IPS-15b (cell line): ENCODE measurements at regions not wholly inside any gene's neighbourhood (a gene's known extent, or its start where the extent isn't known, plus 50 kb on each side); places are given as distances from the start of the nearest gene placed in this dataset.
"Not testable (repeated sequence)": the region's sequence is repeated elsewhere in the genome, so short reads cannot be mapped to it uniquely, and the experiment has no call there.

Source experiments
- H3K27me3 ChIP-seq: one replicate; pipeline ENCODE4 v1.6.1; 2013; ENCODE audit warnings: low read length; ENCODE audit not compliant: control insufficient read depth, insufficient read depth
- H3K36me3 ChIP-seq: one replicate; pipeline ENCODE4 v1.6.1; 2013; ENCODE audit warnings: low read length; ENCODE audit not compliant: control insufficient read depth, insufficient read depth
- H3K4me1 ChIP-seq: one replicate; pipeline ENCODE4 v1.6.1; 2013; ENCODE audit warnings: mild to moderate bottlenecking, low read length; ENCODE audit not compliant: control insufficient read depth, insufficient read depth
- H3K4me3 ChIP-seq: one replicate; pipeline ENCODE4 v1.5.1; 2013; ENCODE audit warnings: low read depth, low read length
- H3K9ac ChIP-seq: one replicate; pipeline ENCODE4 v1.6.1; 2013; ENCODE audit warnings: low read depth, mild to moderate bottlenecking, low read length
- H3K9me3 ChIP-seq: one replicate; pipeline ENCODE4 v1.6.1; 2013; ENCODE audit warnings: mild to moderate bottlenecking, low read length; ENCODE audit not compliant: control insufficient read depth, insufficient read depth

DNA sequence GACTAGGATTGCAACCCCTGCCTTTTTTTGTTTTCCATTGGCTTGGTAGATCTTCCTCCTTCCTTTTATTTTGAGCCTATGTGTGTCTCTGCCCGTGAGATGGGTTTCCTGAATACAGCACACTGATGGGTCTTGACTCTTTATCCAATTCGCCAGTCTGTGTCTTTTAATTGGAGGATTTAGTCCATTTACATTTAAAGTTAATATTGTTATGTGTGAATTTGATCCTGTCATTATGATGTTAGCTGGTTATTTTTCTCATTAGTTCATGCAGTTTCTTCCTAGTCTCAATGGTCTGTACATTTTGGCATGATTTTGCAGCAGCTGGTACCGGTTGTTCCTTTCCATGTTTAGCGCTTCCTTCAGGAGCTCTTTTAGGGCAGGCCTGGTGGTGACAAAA, 204.7 kb upstream of the ZNF804B start:
- H3K27me3 ChIP-seq, H3K9ac ChIP-seq, H3K9me3 ChIP-seq, H3K4me3 ChIP-seq, H3K4me1 ChIP-seq, H3K36me3 ChIP-seq: not testable (repeated sequence)

GRCh38 chr7:88548399-88548798, 211.1 kb upstream of the ZNF804B start:
- H3K9me3 ChIP-seq: peaks cover 5% of the 10 kb centered on the region
- H3K36me3 ChIP-seq: no peaks in the 10 kb centered on the region
- no peak overlapping the region for H3K9ac ChIP-seq
- no peaks in the 10 kb centered on the region for H3K4me1 ChIP-seq
- H3K27me3 ChIP-seq: no peaks in the 10 kb centered on the region
- H3K4me3 ChIP-seq: no peak overlapping the region

GRCh38 chr7:88546808-88547207, 212.7 kb upstream of the ZNF804B start:
- Histone ChIP-seq H3K4me1 (no peaks in the 10 kb centered on the region), H3K9ac (no peak overlapping the region), H3K36me3 (no peaks in the 10 kb centered on the region), H3K27me3 (no peaks in the 10 kb centered on the region), H3K4me3 (no peak overlapping the region), H3K9me3 (peaks cover 5% of the 10 kb centered on the region)

DNA sequence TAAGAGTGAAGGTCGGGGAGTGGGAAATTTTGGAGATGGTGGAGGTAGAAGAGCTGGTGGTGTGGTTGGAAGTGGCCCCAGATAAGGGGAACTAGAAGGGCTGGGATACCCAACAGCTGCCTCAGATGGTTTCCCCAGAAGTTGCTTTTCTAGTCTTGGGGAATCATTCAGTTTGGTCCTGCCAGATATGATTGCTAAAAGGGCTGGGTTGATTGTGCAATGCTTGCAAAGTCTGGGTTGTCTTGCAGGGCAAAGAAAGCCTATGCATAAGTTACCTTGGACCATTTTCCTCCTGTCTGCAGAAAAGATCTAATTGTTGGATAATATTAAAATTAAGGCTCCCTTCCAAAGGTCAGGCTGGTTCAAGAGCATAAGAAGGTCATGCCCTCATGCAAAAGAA, 213.8 kb upstream of the ZNF804B start:
- Histone ChIP-seq H3K9ac (no peak overlapping the region), H3K36me3 (no peaks in the 10 kb centered on the region), H3K27me3 (no peaks in the 10 kb centered on the region), H3K4me1 (no peaks in the 10 kb centered on the region), H3K4me3 (no peak overlapping the region), H3K9me3 (peaks cover 5% of the 10 kb centered on the region)

GRCh38 chr7:88540012-88540411, 219.5 kb upstream of the ZNF804B start:
- Histone ChIP-seq H3K9ac (no peak overlapping the region), H3K27me3 (no peaks in the 10 kb centered on the region), H3K4me3 (no peak overlapping the region), H3K36me3 (no peaks in the 10 kb centered on the region), H3K4me1 (no peaks in the 10 kb centered on the region), H3K9me3 (no peaks in the 10 kb centered on the region)

DNA sequence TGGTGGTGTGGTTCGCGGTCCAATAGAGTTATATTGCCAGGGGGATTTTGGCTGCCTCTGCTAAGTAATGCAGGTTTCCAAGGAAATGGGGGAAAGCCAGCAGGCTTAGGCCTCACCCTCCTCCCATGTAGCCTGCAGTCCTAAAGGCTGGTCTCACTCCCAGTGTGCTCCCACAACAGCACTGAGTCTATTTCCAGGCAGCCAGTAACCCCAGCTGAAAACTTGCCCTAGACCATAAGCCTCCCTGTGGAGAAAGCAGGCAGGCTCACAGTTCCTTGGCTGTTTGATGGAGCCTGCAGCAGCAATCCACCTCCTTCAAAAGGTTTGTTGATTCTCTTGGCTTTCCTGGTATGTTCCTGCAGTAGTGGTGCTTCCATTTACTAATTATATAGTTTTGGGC, 220.0 kb upstream of the ZNF804B start:
- no peaks in the 10 kb centered on the region for H3K4me1 ChIP-seq
- H3K36me3 ChIP-seq: no peaks in the 10 kb centered on the region
- H3K9ac ChIP-seq: no peak overlapping the region
- H3K4me3 ChIP-seq: no peak overlapping the region
- no peaks in the 10 kb centered on the region for H3K9me3 ChIP-seq
- H3K27me3 ChIP-seq: no peaks in the 10 kb centered on the region

DNA sequence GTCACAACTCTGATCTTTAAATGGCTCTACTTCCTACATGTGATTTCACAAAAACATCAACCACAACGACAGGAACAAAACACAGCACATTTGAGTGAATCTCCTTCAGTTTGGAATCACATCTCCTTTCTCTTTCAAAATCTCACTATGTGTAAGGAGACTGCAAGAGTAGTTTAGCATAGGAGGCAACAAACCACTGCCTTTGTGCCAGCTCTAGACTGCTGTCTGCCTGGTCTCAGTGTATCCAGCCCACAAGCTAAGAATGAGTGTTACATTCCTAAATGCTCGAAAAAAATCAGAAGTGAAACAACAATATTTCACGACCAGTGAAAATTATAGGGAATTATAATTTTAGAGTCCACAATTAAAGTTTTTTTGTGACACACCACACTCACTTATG, 217.0 kb upstream of the STEAP4 start:
- no peaks in the 10 kb centered on the region for H3K36me3 ChIP-seq
- H3K27me3 ChIP-seq: no peaks in the 10 kb centered on the region
- no peak overlapping the region for H3K4me3 ChIP-seq
- H3K4me1 ChIP-seq: no peaks in the 10 kb centered on the region
- H3K9ac ChIP-seq: no peak overlapping the region
- peaks cover 4% of the 10 kb centered on the region for H3K9me3 ChIP-seq

GRCh38 chr7:88522771-88523293, 216.1 kb upstream of the STEAP4 start:
- H3K27me3 ChIP-seq: no peaks in the 10 kb centered on the region
- H3K9ac ChIP-seq: no peak overlapping the region
- peaks cover 4% of the 10 kb centered on the region for H3K9me3 ChIP-seq
- H3K4me1 ChIP-seq: no peaks in the 10 kb centered on the region
- no peaks in the 10 kb centered on the region for H3K36me3 ChIP-seq
- H3K4me3 ChIP-seq: no peak overlapping the region

- Histone ChIP-seq H3K27me3 (no peaks in the 10 kb centered on the region), H3K9ac (no peak overlapping the region), H3K4me3 (no peak overlapping the region), H3K36me3 (no peaks in the 10 kb centered on the region), H3K4me1 (no peaks in the 10 kb centered on the region), H3K9me3 (no peaks in the 10 kb centered on the region)
These were observed 209.7 kb upstream of the STEAP4 start for GRCh38 chr7:88516429-88516828.

DNA sequence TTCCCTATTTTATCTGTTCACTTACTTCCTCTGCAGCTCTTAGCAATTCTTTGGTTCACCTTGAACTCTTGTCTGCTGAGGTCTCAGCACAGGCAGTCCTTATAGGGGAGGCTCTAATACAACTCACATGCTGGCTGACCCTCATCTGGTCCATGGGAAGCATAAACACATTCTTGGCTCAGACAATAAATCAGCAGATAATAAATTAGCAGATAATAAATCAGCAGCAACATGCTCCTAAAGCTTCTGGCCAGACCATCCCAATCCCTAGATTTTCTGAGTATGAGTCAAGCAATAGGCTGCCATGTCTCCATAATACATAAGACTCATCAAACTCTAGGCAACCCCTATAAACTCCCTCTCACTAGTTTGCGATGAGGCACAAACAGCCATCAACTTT, 208.6 kb upstream of the STEAP4 start:
- H3K9ac ChIP-seq: no peak overlapping the region
- no peaks in the 10 kb centered on the region for H3K4me1 ChIP-seq
- H3K9me3 ChIP-seq: no peaks in the 10 kb centered on the region
- no peaks in the 10 kb centered on the region for H3K27me3 ChIP-seq
- no peak overlapping the region for H3K4me3 ChIP-seq
- no peaks in the 10 kb centered on the region for H3K36me3 ChIP-seq

GRCh38 chr7:88509341-88509740, 202.6 kb upstream of the STEAP4 start:
- no peaks in the 10 kb centered on the region for H3K9me3 ChIP-seq
- no peak overlapping the region for H3K9ac ChIP-seq
- no peaks in the 10 kb centered on the region for H3K27me3 ChIP-seq
- H3K36me3 ChIP-seq: no peaks in the 10 kb centered on the region
- no peaks in the 10 kb centered on the region for H3K4me1 ChIP-seq
- H3K4me3 ChIP-seq: no peak overlapping the region

GRCh38 chr7:88500131-88500530, 193.4 kb upstream of the STEAP4 start:
- Histone ChIP-seq H3K9ac (no peak overlapping the region), H3K4me3 (no peak overlapping the region), H3K36me3 (no peaks in the 10 kb centered on the region), H3K9me3 (no peaks in the 10 kb centered on the region), H3K27me3 (no peaks in the 10 kb centered on the region), H3K4me1 (peaks cover 6% of the 10 kb centered on the region)
